ENCODE measurements at regions not wholly inside any gene's neighbourhood (a gene's known extent, or its start where the extent isn't known, plus 50 kb on each side); places are given as distances from the start of the nearest gene placed in this dataset.

DNA sequence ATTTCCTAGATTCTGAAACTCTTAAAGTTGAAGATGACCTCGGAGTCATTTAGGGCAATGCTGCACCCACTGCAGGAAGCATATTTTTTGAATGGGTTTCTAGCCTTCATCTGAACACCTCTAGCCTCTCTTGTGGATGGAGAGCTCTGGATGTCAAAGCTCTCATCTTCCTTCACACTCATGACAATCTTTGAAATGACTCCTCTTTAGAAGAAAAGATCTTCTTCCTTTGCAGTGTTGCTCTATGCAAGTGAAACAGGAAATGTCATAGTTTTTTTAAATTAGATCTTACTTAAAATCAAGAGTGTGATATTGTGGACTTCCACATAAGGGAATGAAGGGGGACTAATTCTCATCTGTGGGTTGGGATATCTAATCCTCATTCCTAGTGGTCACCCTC, 86.3 kb upstream of the GRIP1 start:
- no peak for TF ChIP-seq EZH2phosphoT487 (IDR thresholded peaks at IDR 0.05; ENCODE audit: borderline replicate concordance)
- TF ChIP-seq, protein P1, sequence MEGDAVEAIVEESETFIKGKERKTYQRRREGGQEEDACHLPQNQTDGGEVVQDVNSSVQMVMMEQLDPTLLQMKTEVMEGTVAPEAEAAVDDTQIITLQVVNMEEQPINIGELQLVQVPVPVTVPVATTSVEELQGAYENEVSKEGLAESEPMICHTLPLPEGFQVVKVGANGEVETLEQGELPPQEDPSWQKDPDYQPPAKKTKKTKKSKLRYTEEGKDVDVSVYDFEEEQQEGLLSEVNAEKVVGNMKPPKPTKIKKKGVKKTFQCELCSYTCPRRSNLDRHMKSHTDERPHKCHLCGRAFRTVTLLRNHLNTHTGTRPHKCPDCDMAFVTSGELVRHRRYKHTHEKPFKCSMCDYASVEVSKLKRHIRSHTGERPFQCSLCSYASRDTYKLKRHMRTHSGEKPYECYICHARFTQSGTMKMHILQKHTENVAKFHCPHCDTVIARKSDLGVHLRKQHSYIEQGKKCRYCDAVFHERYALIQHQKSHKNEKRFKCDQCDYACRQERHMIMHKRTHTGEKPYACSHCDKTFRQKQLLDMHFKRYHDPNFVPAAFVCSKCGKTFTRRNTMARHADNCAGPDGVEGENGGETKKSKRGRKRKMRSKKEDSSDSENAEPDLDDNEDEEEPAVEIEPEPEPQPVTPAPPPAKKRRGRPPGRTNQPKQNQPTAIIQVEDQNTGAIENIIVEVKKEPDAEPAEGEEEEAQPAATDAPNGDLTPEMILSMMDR (conservative IDR thresholded peaks at IDR 0.05; ENCODE audit: low read length): no peak

Measured in Loucy (cell line).